A549 (cell line): ENCODE measurements at regions not wholly inside any gene's neighbourhood (a gene's known extent, or its start where the extent isn't known, plus 50 kb on each side); places are given as distances from the start of the nearest gene placed in this dataset.

Experiments
- ATAC-seq, 2 experiments: fragments of 200-7000 bp in 1 of 2; fragments of >200 bp in 1 of 2; cut with Nextera tagmentation in 1 of 2; cut with Tn5 transposase in 1 of 2; 3 replicates each; pipeline versions ENCODE4 v1.8.0 to v1.9.1; 2018 to 2020; ENCODE audit warnings: mild to moderate bottlenecking in 1 of 2, moderate library complexity in 1 of 2
- CTCF ChIA-PET: fragments of 300-600 bp; sonication (Branson Sonifier 250); formaldehyde crosslinking; extraction: SDS; loops from one replicate; lab custom pipeline; 2021; ENCODE audit warnings: antibody characterized with exemption, inconsistent platforms; lab: Yijun Ruan, JAX
- POLR2A ChIA-PET: fragments of 350-600 bp; formaldehyde crosslinking; extraction: SDS; loops from one replicate; lab custom pipeline; 2021; ENCODE audit warnings: antibody characterized with exemption, inconsistent platforms; lab: Yijun Ruan, JAX
- DNase-seq, 2 experiments: peaks; one replicate each; pipeline versions ENCODE4 v3.0.0 to v3.0.0-alpha.2; 2011 to 2016; ENCODE audit warnings: low read depth in 1 of 2, low spot score in 1 of 2
- FAIRE-seq: peaks from 2 replicates; lab custom pipeline; 2011; peaks lifted over from hg19 to GRCh38; lab: Jason Lieb, UNC
- H3K27ac ChIP-seq, 2 experiments: fragments of >200 bp; sonication (Bioruptor Twin); formaldehyde crosslinking; 3 replicates each; pipeline ENCODE4 v1.5.1; 2016 to 2017
- H3K4me1 ChIP-seq: fragments of >200 bp; sonication (Bioruptor Twin); formaldehyde crosslinking; 3 replicates; pipeline ENCODE4 v1.6.1; 2016
- H3K4me2 ChIP-seq: fragments of >200 bp; sonication (Bioruptor Twin); formaldehyde crosslinking; 3 replicates; pipeline ENCODE4 v1.6.1; 2016
- H3K4me3 ChIP-seq: fragments of >200 bp; sonication (Bioruptor Twin); formaldehyde crosslinking; 3 replicates; pipeline ENCODE4 v1.5.1; 2016
- H3K9me3 ChIP-seq: fragments of >200 bp; sonication (Bioruptor Twin); formaldehyde crosslinking; 3 replicates; pipeline ENCODE4 v1.6.1; 2016
- CHD2 ChIP-seq: fragments of 150-350 bp; IDR thresholded peaks from 2 replicates; pipeline ENCODE4 v1.6.1; 2014; ENCODE audit warnings: low read length; ENCODE audit not compliant: partially characterized antibody
- EP300 ChIP-seq, 2 experiments: fragments of >200 bp; sonication (Bioruptor Twin); formaldehyde crosslinking; IDR thresholded peaks; 2 replicates in 1 of 2; 3 replicates in 1 of 2; pipeline ENCODE4 v1.6.1; 2016 to 2017
- FOSB ChIP-seq: fragments of 250-450 bp; sonication (Bioruptor Pico); IDR thresholded peaks from 2 replicates; pipeline ENCODE4 v1.5.0; 2020; ENCODE audit warnings: mild to moderate bottlenecking, moderate library complexity
- FOXS1 ChIP-seq: fragments of 250-450 bp; sonication (Bioruptor Pico); IDR thresholded peaks from 2 replicates; pipeline ENCODE4 v1.5.0; 2020; ENCODE audit warnings: mild to moderate bottlenecking, moderate library complexity
- HOXB13 ChIP-seq: fragments of 250-450 bp; sonication (Bioruptor Pico); IDR thresholded peaks from 2 replicates; pipeline ENCODE4 v1.5.0; 2020; ENCODE audit warnings: low read depth, mild to moderate bottlenecking, moderate library complexity
- JUNB ChIP-seq: fragments of >200 bp; sonication (Bioruptor Twin); formaldehyde crosslinking; IDR thresholded peaks from 2 replicates; pipeline ENCODE4 v1.6.1; 2016
- MAFK ChIP-seq: fragments of 450-650 bp; IDR thresholded peaks from 2 replicates; pipeline ENCODE4 v1.6.1; 2014; ENCODE audit not compliant: partially characterized antibody
- NPAS2 ChIP-seq: fragments of 250-450 bp; sonication (Bioruptor Pico); IDR thresholded peaks from 2 replicates; pipeline ENCODE4 v1.8.0; 2022; ENCODE audit warnings: mild to moderate bottlenecking, moderate library complexity, borderline replicate concordance
- POLR2AphosphoS2 ChIP-seq: conservative IDR thresholded peaks from 2 replicates; pipeline ENCODE4 v1.6.1; 2012; ENCODE audit warnings: low read length, improper control_type of control experiment, inconsistent platforms
- RARB ChIP-seq: fragments of 250-450 bp; sonication (Bioruptor Pico); IDR thresholded peaks from 2 replicates; pipeline ENCODE4 v1.8.0; 2021; ENCODE audit warnings: mild to moderate bottlenecking, moderate library complexity
- RNF2 ChIP-seq: fragments of 200-600 bp; sonication (generic); IDR thresholded peaks from 2 replicates; pipeline ENCODE4 v1.6.1; 2016; ENCODE audit warnings: low read depth, mild to moderate bottlenecking, antibody characterized with exemption, moderate library complexity, borderline replicate concordance
- SMC3 ChIP-seq: fragments of >200 bp; sonication (Bioruptor Twin); formaldehyde crosslinking; IDR thresholded peaks from 3 replicates; pipeline ENCODE4 v1.6.1; 2018; ENCODE audit warnings: inconsistent platforms
- SREBF2 ChIP-seq: fragments of 450-650 bp; IDR thresholded peaks from 2 replicates; pipeline ENCODE4 v1.6.1; 2014; ENCODE audit warnings: mild to moderate bottlenecking, moderate library complexity
- TFCP2L1 ChIP-seq: fragments of 250-450 bp; sonication (Bioruptor Pico); IDR thresholded peaks from 2 replicates; pipeline ENCODE4 v1.5.0; 2021; ENCODE audit warnings: mild to moderate bottlenecking
- ZFP36 ChIP-seq: fragments of 450-650 bp; IDR thresholded peaks from 2 replicates; pipeline ENCODE4 v1.6.1; 2014; ENCODE audit warnings: borderline replicate concordance; ENCODE audit not compliant: partially characterized antibody
- ZSCAN20 ChIP-seq: fragments of 250-450 bp; sonication (Bioruptor Pico); IDR thresholded peaks from 2 replicates; pipeline ENCODE4 v1.8.0; 2022; ENCODE audit warnings: mild to moderate bottlenecking, moderate library complexity
- WGBS: methylation state at CpG from one replicate; pipeline ENCODE4 v1.1.6; 2017; ENCODE audit errors: missing lambda C conversion rate; 5-methylcytosine and 5-hydroxymethylcytosine counted together
- TF ChIP-seq, protein P1 (sequence below): fragments of 200-600 bp; sonication (generic); IDR thresholded peaks from 2 replicates; pipeline ENCODE4 v1.6.1; 2016; ENCODE audit warnings: antibody characterized with exemption, mild to moderate bottlenecking, moderate library complexity
- TF ChIP-seq, protein P2 (sequence below): fragments of >200 bp; sonication (Bioruptor Twin); formaldehyde crosslinking; IDR thresholded peaks from 3 replicates; pipeline ENCODE4 v1.5.1; 2016
- TF ChIP-seq, protein P3 (sequence below): fragments of >200 bp; sonication (Bioruptor Twin); formaldehyde crosslinking; IDR thresholded peaks from 3 replicates; pipeline ENCODE4 v1.6.1; 2016
- TF ChIP-seq, protein P4 (sequence below): fragments of 250-450 bp; sonication (Bioruptor Pico); IDR thresholded peaks from 2 replicates; pipeline ENCODE4 v1.5.0; 2021; ENCODE audit warnings: mild to moderate bottlenecking, moderate library complexity, borderline replicate concordance
- TF ChIP-seq, protein P5 (sequence below): IDR thresholded peaks from 2 replicates; pipeline ENCODE4 v1.6.1; 2012; ENCODE audit warnings: low read depth, borderline replicate concordance
- TF ChIP-seq, protein P6 (sequence below): fragments of 150-350 bp; IDR thresholded peaks from 2 replicates; pipeline ENCODE4 v1.6.1; 2014; ENCODE audit warnings: low read depth, mild to moderate bottlenecking, low read length

DNA sequence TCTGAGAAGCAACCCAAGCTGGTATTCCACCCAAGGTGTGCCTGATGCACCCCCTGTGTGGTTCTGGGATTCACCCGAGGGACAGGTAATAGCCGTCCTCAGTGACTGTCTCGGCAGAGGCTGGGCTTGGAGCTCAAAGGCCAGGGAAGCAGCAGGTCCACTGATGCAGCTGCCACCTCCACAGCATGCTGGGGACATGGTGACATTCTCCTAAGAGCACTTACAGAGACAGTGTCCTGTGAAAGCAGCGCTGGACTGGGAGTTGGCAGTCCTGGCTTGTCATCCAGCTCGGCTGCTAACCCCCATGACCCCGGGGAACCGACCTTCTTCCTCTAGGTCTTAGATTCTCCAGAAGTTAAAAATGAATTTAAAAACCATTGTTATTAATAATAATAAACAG lies 72.8 kb downstream of the RPUSD4 start (continued):
- TF ChIP-seq, protein P1, sequence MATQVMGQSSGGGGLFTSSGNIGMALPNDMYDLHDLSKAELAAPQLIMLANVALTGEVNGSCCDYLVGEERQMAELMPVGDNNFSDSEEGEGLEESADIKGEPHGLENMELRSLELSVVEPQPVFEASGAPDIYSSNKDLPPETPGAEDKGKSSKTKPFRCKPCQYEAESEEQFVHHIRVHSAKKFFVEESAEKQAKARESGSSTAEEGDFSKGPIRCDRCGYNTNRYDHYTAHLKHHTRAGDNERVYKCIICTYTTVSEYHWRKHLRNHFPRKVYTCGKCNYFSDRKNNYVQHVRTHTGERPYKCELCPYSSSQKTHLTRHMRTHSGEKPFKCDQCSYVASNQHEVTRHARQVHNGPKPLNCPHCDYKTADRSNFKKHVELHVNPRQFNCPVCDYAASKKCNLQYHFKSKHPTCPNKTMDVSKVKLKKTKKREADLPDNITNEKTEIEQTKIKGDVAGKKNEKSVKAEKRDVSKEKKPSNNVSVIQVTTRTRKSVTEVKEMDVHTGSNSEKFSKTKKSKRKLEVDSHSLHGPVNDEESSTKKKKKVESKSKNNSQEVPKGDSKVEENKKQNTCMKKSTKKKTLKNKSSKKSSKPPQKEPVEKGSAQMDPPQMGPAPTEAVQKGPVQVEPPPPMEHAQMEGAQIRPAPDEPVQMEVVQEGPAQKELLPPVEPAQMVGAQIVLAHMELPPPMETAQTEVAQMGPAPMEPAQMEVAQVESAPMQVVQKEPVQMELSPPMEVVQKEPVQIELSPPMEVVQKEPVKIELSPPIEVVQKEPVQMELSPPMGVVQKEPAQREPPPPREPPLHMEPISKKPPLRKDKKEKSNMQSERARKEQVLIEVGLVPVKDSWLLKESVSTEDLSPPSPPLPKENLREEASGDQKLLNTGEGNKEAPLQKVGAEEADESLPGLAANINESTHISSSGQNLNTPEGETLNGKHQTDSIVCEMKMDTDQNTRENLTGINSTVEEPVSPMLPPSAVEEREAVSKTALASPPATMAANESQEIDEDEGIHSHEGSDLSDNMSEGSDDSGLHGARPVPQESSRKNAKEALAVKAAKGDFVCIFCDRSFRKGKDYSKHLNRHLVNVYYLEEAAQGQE: no peak
- TF ChIP-seq JUNB: no peak
- TF ChIP-seq, protein P2, sequence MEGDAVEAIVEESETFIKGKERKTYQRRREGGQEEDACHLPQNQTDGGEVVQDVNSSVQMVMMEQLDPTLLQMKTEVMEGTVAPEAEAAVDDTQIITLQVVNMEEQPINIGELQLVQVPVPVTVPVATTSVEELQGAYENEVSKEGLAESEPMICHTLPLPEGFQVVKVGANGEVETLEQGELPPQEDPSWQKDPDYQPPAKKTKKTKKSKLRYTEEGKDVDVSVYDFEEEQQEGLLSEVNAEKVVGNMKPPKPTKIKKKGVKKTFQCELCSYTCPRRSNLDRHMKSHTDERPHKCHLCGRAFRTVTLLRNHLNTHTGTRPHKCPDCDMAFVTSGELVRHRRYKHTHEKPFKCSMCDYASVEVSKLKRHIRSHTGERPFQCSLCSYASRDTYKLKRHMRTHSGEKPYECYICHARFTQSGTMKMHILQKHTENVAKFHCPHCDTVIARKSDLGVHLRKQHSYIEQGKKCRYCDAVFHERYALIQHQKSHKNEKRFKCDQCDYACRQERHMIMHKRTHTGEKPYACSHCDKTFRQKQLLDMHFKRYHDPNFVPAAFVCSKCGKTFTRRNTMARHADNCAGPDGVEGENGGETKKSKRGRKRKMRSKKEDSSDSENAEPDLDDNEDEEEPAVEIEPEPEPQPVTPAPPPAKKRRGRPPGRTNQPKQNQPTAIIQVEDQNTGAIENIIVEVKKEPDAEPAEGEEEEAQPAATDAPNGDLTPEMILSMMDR: no peak

DNA sequence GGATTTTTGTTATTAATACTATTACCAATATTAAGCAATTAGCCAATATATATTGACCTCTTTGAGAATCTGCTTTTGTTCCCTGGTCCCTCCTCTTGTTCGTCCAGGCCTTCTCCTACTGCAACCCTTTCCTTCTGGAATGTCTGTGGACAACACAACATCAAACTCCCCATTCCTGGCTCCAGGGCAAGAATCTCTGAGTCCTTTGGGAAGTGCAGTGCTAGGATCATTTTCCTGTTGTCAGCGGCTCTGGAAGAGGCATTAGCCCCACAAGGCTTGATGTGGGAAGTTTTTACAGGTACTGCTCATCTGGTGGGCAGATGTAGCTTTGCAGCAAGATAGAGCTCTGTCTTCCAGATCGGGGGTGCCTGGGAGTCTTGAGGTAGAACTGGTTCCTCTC lies 74.3 kb downstream of the RPUSD4 start:
- WGBS: 63% methylated on average over 3 of the region's 3 CpGs
- CTCF ChIA-PET: no interaction called here
- DNase-seq (no peak), ATAC-seq (no peak), FAIRE-seq (no peak)
- POLR2A ChIA-PET: no interaction called here
- H3K27ac ChIP-seq: no peak overlapping the region
- H3K4me3 ChIP-seq: no peak overlapping the region
- no peaks in the 10 kb centered on the region for H3K9me3 ChIP-seq
- H3K4me1 ChIP-seq: peaks cover 6% of the 10 kb centered on the region
- H3K4me2 ChIP-seq: no peak overlapping the region
- TF ChIP-seq, protein P3, sequence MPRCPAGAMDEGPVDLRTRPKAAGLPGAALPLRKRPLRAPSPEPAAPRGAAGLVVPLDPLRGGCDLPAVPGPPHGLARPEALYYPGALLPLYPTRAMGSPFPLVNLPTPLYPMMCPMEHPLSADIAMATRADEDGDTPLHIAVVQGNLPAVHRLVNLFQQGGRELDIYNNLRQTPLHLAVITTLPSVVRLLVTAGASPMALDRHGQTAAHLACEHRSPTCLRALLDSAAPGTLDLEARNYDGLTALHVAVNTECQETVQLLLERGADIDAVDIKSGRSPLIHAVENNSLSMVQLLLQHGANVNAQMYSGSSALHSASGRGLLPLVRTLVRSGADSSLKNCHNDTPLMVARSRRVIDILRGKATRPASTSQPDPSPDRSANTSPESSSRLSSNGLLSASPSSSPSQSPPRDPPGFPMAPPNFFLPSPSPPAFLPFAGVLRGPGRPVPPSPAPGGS: no peak
- no peak for TF ChIP-seq RNF2
- no peak for TF ChIP-seq MAFK
- no peak for TF ChIP-seq EP300 (IDR thresholded peaks at IDR 0.05)
- TF ChIP-seq TFCP2L1: no peak
- TF ChIP-seq, protein P4, sequence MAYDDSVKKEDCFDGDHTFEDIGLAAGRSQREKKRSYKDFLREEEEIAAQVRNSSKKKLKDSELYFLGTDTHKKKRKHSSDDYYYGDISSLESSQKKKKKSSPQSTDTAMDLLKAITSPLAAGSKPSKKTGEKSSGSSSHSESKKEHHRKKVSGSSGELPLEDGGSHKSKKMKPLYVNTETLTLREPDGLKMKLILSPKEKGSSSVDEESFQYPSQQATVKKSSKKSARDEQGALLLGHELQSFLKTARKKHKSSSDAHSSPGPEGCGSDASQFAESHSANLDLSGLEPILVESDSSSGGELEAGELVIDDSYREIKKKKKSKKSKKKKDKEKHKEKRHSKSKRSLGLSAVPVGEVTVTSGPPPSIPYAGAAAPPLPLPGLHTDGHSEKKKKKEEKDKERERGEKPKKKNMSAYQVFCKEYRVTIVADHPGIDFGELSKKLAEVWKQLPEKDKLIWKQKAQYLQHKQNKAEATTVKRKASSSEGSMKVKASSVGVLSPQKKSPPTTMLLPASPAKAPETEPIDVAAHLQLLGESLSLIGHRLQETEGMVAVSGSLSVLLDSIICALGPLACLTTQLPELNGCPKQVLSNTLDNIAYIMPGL (CRISPR knock-in tag): no peak
- no peak for TF ChIP-seq ZFP36
- TF ChIP-seq FOSB: no peak
- no peak for TF ChIP-seq SREBF2
- no peak for TF ChIP-seq NPAS2
- TF ChIP-seq ZSCAN20 (CRISPR knock-in tag): no peak
- no peak for TF ChIP-seq POLR2AphosphoS2
- no peak for TF ChIP-seq SMC3

DNA sequence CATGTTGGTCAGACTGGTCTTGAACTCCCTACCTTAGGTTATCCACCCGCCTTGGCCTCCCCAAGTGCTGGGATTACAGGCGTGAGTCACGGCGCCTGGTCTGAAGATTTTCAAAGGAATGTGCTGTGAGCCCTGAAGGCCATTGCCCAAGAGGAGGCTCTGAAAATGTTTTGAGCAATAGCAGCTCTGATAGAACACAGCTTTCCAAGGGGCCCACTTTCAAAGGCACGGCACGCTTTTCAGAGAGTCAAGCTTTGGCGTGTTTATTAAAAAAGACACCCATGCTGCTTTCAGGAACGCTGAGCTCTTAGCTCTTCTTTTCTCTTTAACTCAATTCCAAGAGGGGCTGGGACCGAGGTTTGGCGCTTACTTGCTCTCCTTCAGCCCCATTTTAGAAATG lies 73.8 kb upstream of the CDON start:
- ATAC-seq (no peak), DNase-seq (no peak), FAIRE-seq (no peak)
- Histone ChIP-seq H3K9me3 (no peaks in the 10 kb centered on the region), H3K4me1 (peaks cover 11% of the 10 kb centered on the region), H3K4me2 (no peak overlapping the region), H3K4me3 (no peak overlapping the region), H3K27ac (no peak overlapping the region)
- ChIA-PET CTCF (interaction anchor here (1.2 kb wide), 1 partner anchor 22 kb away, joined by 4 read pairs; no protein-coding TSS in a partner anchor), POLR2A (no interaction called here)
- WGBS: 92% methylated on average over 6 of the region's 10 CpGs
- TF ChIP-seq, protein P5, sequence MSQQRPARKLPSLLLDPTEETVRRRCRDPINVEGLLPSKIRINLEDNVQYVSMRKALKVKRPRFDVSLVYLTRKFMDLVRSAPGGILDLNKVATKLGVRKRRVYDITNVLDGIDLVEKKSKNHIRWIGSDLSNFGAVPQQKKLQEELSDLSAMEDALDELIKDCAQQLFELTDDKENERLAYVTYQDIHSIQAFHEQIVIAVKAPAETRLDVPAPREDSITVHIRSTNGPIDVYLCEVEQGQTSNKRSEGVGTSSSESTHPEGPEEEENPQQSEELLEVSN: no peak
- TF ChIP-seq RARB (CRISPR knock-in tag) (no peak), FOXS1 (no peak), HOXB13 (no peak), CHD2 (no peak)
- TF ChIP-seq, protein P4 (CRISPR knock-in tag): no peak
- TF ChIP-seq, protein P6, sequence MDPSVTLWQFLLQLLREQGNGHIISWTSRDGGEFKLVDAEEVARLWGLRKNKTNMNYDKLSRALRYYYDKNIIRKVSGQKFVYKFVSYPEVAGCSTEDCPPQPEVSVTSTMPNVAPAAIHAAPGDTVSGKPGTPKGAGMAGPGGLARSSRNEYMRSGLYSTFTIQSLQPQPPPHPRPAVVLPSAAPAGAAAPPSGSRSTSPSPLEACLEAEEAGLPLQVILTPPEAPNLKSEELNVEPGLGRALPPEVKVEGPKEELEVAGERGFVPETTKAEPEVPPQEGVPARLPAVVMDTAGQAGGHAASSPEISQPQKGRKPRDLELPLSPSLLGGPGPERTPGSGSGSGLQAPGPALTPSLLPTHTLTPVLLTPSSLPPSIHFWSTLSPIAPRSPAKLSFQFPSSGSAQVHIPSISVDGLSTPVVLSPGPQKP: no peak
